K562 (cell line): ENCODE measurements at regions not wholly inside any gene's neighbourhood (a gene's known extent, or its start where the extent isn't known, plus 50 kb on each side); places are given as distances from the start of the nearest gene placed in this dataset.

ENCODE experiments used
- ARNT ChIP-seq, 2 experiments: fragments of 450-650 bp; IDR thresholded peaks; 2 replicates each; pipeline ENCODE4 v1.6.1; 2016; ENCODE audit warnings: mild to moderate bottlenecking in 1 of 2
- CEBPG ChIP-seq, 3 experiments: fragments of 200-800 bp in 1 of 3; sonication (Bioruptor generic) in 1 of 3; sonication (generic) in 1 of 3; formaldehyde crosslinking in 1 of 3; IDR thresholded peaks in 2 of 3; conservative IDR thresholded peaks in 1 of 3; 2 replicates each; pipeline versions ENCODE4 v1.6.1 to v1.8.0; 2016 to 2022; ENCODE audit warnings: missing compliant biosample characterization in 2 of 3, missing genetic modification characterization in 2 of 3, mild to moderate bottlenecking in 1 of 3, missing genetic modification reagents in 1 of 3
- JUND ChIP-seq, 2 experiments: IDR thresholded peaks; 2 replicates in 1 of 2; 3 replicates in 1 of 2; pipeline ENCODE4 v1.6.1; 2011; ENCODE audit warnings: borderline replicate concordance in 2 of 2, low read depth in 2 of 2, low read length in 2 of 2, improper control_type of control experiment in 1 of 2, missing biosample characterization in 1 of 2, missing genetic modification characterization in 1 of 2, missing genetic modification reagents in 1 of 2
- KDM5B ChIP-seq: fragments of 200-600 bp; sonication (generic); IDR thresholded peaks from 2 replicates; pipeline ENCODE4 v1.6.1; 2012; ENCODE audit warnings: low read depth, mild to moderate bottlenecking, moderate library complexity, low read length, control low read depth, inconsistent platforms; ENCODE audit not compliant: insufficient replicate concordance
- MEF2A ChIP-seq: IDR thresholded peaks from 2 replicates; pipeline ENCODE4 v1.6.1; 2011; ENCODE audit warnings: low read depth, mild to moderate bottlenecking, low read length, moderate library complexity; ENCODE audit not compliant: control insufficient read depth
- MITF ChIP-seq: IDR thresholded peaks from 2 replicates; pipeline ENCODE4 v1.6.1; 2014; ENCODE audit warnings: antibody characterized with exemption
- PKNOX1 ChIP-seq: fragments of 450-650 bp; IDR thresholded peaks from 2 replicates; pipeline ENCODE4 v1.6.1; 2016
- RFX1 ChIP-seq: fragments of 450-650 bp; IDR thresholded peaks from 2 replicates; pipeline ENCODE4 v1.6.1; 2016; ENCODE audit warnings: mild to moderate bottlenecking, moderate library complexity
- SLC30A9 ChIP-seq: fragments of 250-450 bp; sonication (Bioruptor Pico); IDR thresholded peaks from 2 replicates; pipeline ENCODE4 v1.8.0; 2022; ENCODE audit warnings: mild to moderate bottlenecking, moderate library complexity
- ZNF318 ChIP-seq, 2 experiments: fragments of 450-650 bp; IDR thresholded peaks; 2 replicates each; pipeline ENCODE4 v1.6.1; 2016; ENCODE audit warnings: mild to moderate bottlenecking in 2 of 2, borderline replicate concordance in 1 of 2, low read depth in 1 of 2, moderate library complexity in 1 of 2
- TF ChIP-seq, protein P1 (sequence below), 2 experiments: IDR thresholded peaks in 1 of 2; conservative IDR thresholded peaks in 1 of 2; 2 replicates each; pipeline ENCODE4 v1.6.1; 2016; ENCODE audit warnings: low read depth in 2 of 2, mild to moderate bottlenecking in 1 of 2, missing compliant biosample characterization in 1 of 2, missing genetic modification characterization in 1 of 2, moderate library complexity in 1 of 2

DNA sequence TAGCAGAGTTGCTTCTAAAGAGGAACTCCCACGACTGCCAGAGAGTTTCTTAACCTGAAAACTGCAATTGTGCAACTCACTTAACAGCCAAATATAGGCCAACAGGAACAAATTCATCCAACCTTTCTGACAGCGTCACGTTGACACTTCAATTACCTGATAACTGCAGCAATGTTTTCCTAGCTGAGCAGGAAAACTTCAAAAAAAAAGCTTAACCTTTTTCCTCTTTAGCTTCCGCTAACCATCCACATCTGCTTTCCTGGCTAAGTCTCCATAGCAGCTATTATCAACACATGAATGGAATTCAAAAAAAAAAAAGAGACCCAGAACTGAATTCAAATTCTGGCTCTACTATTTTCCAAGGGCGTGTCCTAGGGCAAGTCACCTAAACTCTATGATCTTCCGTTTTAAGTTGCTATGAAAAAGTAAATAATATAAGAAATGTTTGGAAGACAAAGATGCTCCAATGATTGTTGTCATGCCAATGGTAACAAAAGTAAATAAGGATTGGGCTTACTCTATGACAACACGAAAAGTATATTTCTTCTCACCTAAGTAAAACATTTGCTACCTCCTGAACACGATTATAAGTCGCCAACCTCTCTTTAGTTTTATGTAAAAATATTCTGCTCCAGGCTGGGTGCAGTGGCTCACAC is 524.6 kb upstream of the JARID2 start (continued):
- TF ChIP-seq ZNF318 (IDR thresholded peaks at IDR 0.05; ENCODE audit: borderline replicate concordance in 1 of 2, low read depth in 1 of 2) (peak in 1 of 2 experiments; percentile 34; a peak in 1 of 4 replicates), KDM5B (no peak), ARNT (IDR thresholded peaks at IDR 0.05) (no peak), RFX1 (peak; percentile 70), JUND (IDR thresholded peaks at IDR 0.05; ENCODE audit: borderline replicate concordance, low read depth, low read length) (peak; percentile 16; the same call in 1 of the 2 replicates), JUND (tag; IDR thresholded peaks at IDR 0.05; ENCODE audit: borderline replicate concordance, low read depth, low read length) (no peak; the same call in 2 of the 3 replicates), CEBPG (CRISPR knock-in tag; IDR thresholded peaks at IDR 0.05) (peak; percentile 81), CEBPG (tag; conservative IDR thresholded peaks at IDR 0.05 in 1 of 2, IDR thresholded peaks at IDR 0.05 in 1 of 2) (peak; percentile 93 to 98), MITF (no peak), SLC30A9 (CRISPR knock-in tag) (no peak), MEF2A (peak; percentile 47; the same call in 1 of the 2 replicates), PKNOX1 (peak; percentile 8; the same call in 1 of the 2 replicates)
- TF ChIP-seq, protein P1, sequence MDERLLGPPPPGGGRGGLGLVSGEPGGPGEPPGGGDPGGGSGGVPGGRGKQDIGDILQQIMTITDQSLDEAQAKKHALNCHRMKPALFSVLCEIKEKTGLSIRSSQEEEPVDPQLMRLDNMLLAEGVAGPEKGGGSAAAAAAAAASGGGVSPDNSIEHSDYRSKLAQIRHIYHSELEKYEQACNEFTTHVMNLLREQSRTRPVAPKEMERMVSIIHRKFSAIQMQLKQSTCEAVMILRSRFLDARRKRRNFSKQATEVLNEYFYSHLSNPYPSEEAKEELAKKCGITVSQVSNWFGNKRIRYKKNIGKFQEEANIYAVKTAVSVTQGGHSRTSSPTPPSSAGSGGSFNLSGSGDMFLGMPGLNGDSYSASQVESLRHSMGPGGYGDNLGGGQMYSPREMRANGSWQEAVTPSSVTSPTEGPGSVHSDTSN (CRISPR knock-in tag; IDR thresholded peaks at IDR 0.05; ENCODE audit: low read depth) = no peak
- TF ChIP-seq, protein P1 (tag; conservative IDR thresholded peaks at IDR 0.05; ENCODE audit: low read depth) = peak; percentile 44
